ENCODE measurements at regions not wholly inside any gene's neighbourhood (a gene's known extent, or its start where the extent isn't known, plus 50 kb on each side); places are given as distances from the start of the nearest gene placed in this dataset.

- no peak for DNase-seq
Measured at GRCh38 chr7:148950806-148951205, 66.7 kb upstream of the EZH2 start.

- no peak for DNase-seq
Measured at GRCh38 chr7:148944935-148945934, 61.1 kb upstream of the EZH2 start.

DNA sequence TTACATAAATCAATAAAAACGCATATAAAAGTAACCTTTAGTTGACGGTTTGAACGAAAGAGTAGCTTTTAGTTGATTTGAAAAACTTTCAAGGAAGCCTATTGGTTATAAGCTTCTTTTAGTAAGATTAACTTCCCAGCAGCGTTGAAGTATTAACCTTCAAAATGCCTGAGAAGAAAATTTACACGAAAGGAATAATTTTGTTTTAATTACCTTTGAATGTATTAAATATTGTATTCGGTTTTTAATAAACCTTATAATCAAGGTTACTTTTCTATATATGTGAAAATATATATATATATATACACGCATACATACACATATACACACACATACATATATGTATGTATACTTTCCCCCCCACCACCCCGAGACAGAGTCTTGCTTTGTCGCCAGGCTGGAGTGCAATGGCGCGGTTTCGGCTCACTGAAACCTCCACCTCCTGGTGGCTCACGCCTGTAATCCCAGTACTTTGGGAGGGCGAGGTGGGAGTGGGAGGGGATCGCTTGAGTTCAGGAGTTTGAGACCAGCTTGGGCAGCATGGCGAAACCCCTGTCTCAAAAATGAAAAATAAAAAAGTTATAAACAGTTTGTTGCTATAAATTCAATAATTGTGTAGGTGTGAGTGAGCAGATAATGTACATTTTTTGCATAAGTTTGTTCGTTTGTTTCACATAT, 57.6 kb upstream of the EZH2 start:
- peak; percentile 27 to 50 (median 37) for DNase-seq

GRCh38 chr7:148940702-148941597, 56.9 kb upstream of the EZH2 start:
- peak; percentile 40 to 52 (median 42) for DNase-seq

DNA sequence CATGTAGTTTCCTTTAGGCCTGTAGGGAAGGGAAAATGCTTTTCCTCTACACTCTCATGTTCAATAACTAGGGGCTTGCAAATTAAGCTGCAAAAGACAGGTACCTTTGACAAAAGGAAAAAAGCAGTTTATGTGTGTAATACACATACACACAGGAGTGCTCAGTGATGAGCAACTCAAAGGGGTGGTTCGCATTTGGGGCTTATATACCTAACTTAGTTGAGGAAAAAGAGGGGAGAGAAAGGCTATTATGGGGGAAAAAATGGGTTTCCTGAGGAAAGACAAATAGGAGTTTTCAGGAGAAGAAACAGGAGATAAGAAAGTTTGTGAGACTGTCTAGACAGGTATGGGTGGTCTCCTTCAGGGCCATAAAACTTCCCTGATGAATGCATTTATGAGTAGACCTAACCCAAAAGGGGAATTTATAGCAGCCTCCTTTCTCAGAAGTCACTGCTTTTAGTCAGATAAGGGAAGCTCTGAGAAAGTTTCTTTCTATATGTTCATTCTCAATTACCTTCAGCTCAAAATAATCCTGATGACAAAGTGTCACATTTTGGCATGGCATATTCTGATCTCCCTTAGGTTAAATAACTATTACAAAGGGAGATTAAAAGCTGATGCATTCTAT, 55.2 kb upstream of the EZH2 start:
- DNase-seq = no peak

- no peak for DNase-seq
Measured at GRCh38 chr7:148935451-148935850, 51.4 kb upstream of the EZH2 start.

All from activated naive CD4-positive, alpha-beta T cell (primary cell).